Activated CD4-positive, CD25-positive, alpha-beta regulatory T cell treated with anti-CD3 and anti-CD28 coated beads, Interleukin-2, amount 50 U/mL, for 24 hours (primary cell): ENCODE measurements at regions not wholly inside any gene's neighbourhood (a gene's known extent, or its start where the extent isn't known, plus 50 kb on each side); places are given as distances from the start of the nearest gene placed in this dataset.

ENCODE experiments used
- ATAC-seq, 2 donors: fragments of 150-1000 bp; cut with Tn5 transposase; one replicate each; pipeline ENCODE4 v1.10.0; 2021; ENCODE audit warnings: mild to moderate bottlenecking in 1 of 2, moderate library complexity in 1 of 2

DNA sequence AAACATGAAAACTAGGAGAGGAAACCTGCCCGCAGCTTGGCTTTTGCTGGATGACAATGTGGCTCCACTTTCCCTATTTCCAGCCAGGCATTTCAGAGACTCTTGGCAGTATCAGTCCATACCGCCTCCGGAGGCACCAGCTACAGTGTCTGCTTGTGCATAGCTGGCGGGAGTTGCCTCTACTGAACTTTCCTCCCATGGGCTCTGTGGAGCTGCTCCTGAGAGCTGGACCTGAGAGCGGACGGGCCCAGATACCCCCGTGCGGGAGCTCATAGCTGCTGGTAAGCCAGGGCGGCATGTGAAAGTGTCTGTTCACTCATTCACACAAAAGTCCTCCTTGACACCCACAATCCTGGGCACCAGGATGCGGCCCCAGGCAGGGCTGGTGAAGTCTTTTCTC is 130.3 kb upstream of the PMEPA1 start:
- no peak for ATAC-seq

DNA sequence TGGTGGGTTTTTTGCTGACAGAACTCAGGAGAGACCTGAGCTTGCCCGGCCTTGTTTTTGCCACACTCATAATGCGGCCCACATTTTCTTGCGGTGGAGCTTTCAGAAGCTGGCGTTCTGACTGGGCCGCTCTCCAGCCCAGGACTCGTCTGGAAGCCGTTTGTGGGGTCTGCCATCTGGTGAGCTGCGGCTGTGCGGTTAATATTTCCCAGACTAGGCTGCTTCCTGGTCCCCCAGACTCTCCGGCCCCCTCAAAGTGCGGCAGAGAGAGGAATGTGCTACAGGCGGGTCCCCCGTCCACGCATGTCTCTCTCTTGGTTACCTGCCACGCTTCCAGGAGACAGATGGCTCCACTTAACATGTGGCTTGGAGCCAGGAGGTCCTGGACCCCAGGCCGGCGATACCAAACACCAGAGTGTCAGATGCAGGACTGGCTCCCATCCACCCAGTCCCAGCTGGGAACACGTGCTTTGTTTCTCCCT is 128.9 kb upstream of the PMEPA1 start:
- no peak for ATAC-seq

DNA sequence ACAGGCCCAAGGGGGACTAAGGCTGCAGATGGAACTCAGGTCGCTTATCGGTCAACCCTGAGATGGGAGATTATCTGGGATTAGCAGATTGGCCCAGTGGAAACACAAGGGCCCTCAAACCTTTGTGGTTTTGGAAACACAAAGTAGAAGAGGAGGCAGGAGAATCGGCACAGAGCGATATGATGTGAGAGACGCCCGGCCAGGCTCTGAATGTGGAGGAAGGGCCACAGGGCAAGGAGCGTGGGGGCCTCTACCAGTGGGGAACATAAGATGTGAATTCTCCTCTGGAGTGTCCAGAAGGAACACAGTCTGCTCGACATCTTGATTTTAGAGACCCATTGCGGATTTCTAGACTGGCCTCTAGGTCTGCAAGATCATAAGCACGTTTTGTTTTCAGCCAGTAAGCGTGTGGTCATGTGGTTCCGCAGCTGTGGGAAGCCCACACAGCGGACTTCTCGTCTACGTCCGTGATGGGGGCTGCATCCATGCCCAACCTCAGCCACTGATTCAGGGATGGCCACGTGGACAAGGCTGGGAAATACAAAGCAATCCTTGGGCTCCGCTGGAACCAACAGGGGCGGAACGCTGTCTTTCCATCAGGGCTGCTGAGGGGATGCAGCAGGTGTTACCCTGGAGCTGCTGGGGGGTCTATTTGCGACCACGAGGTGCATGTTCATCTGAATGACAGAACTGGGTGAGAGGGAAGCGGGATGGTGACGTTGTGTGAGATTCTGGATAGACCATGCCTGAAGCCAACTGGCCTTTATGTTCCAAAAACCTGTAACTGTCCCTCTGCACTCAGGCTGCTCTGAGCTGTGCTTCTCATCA is 127.6 kb upstream of the PMEPA1 start:
- no peak for ATAC-seq

DNA sequence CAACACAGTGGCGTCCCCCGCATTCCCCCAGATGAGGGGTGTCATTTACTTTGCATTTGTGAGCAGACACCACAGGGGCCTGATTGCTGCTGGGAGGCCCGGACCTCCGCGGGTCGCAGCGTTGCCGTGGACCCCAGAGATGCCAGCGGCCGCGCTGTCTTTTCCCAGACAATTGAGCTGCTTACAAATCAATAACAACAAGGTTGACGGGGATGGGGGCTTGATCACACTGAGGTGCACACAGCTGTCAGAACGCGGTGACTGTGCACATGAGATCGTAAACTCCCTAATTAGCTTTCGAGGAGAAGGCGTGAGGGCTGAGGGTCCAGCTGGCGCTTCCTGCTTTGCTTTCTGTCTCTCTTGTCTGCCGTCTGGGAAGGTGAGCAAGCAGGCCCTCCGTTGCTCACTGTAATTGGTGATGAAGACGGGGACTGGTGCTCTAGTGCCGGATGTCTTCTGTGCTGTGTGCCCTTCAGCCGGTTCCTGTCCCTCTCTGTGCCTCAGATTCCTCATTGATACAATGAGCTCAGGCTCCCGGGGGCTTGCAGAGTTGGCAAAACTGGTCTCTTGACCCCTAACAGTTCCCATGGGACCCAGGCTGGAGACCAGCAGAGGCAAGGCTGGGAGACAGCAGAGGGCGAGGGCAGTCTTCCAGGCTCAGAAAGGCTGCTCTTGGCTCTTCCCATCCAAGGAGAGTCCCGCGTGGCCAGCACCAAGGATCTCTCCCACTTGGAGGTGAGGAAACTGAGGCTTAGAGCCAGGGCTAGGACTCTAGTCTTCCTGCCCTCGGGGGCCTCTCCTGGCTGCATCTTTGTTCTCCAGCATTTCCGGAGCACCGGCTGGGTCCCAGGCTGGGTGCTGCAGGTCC is 126.0 kb upstream of the PMEPA1 start:
- ATAC-seq = no peak

DNA sequence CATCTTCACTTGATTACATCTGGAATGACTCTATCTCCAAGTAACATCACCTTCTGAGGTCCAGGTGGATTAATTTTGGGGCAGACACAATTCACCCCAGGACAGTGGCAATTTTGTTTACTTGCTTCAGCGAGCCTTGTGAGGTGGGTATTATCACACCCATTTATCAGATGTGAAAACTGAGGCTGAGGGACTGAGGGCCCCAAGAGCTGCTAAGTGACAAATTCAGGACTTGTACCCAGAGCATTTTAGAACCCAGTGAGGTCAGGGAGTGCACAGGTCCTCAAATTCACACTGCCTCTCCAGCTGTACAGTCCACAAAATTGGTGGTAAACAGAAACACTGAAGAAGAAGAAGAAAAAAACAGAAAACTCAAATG is 125.2 kb upstream of the PMEPA1 start:
- no peak for ATAC-seq

DNA sequence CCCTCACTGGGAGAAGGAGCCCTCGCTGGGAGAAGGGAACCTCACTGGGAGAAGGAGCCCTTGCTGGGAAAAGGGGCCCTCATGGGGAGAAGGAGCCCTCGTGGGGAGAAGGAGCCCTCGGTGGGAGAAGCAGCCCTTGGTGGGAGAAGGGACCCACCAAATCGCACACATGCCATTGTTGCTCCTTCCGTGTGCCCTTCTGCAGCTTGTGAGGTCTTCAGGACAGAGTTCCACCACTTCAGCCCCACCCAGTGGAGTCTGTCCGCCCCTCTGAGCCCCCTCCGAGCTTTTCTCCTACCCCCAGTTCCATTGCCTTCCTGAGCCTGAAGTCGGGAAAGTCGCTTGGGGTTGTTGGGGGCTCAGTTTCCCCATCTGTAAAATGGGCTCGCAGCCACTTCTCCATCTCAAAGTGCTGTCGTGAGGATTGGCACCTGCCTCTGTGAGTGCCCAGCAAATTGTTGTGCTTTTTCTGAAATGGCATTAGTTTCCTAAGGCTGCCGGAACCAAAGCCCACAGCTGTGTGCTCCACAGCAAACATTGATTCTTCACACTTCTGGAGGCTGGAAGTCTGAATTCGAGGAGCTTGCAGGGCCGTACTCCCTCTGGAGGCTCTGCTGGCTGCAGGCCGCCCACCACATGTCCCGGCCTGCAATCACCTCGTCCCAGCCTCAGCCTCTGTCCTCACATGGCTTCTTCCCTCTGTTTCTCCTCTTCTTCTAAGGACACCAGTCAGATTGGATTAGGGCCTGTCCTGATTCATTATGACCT is 124.7 kb upstream of the PMEPA1 start:
- no peak for ATAC-seq

DNA sequence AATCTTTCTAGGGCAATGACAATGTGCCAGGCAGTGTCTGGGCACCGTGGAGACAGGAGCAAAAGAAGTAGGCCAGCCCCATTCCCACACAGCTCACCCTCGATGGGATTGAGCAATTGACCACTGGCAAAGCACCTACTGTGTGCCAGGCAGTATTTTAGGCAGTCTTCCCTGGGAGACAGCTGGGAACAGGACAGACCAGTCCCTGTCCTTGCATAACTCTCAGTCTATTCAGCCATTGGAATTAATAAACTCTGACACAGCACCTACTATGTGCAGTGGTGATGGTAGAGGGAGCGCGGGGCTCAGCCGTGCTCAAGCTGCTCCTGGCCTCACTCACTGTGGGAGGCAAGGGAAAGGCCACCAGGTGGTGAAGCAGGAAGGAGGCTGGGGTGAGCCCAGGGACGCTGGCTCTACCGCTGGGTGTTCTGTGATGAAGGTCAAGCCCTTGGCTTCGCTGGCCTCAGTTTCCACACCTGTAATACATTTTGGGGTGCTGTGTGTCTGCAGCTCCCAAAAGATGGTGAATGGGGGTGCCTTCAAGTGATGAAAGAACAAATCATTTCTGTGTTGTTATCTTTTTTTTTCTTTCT is 122.3 kb upstream of the PMEPA1 start:
- ATAC-seq = no peak

DNA sequence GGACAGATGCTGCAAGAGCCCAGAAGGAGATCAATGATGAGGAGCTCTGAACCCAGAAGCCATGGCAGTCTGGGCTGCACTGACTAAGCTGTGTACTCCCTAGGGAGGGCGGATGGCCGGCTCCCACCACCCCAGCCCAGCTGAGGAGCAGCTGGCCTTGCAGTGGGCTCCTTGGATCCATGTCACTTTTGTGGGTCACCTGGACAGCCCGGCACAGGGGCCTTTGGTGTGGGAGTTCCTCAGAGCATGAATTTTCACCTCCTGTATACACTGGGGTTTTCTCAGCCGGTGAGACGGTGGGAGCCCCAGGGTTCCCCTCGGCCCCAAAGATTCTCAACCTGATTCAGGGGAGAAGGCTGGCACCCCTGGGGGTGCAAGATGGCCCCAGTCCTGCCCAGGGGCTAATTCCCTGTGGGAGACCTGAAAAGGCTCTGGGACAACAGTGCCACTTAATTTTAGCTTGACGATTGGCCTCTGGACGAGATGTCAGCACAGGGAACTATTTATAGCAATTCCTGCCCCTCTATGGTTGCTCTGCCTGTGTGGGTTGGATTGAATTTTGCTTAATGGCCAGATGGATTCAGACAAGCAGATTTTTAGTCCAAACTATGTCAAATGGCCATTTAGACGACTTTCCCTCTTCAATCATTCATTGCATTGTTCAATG is 121.6 kb upstream of the PMEPA1 start:
- no peak for ATAC-seq

DNA sequence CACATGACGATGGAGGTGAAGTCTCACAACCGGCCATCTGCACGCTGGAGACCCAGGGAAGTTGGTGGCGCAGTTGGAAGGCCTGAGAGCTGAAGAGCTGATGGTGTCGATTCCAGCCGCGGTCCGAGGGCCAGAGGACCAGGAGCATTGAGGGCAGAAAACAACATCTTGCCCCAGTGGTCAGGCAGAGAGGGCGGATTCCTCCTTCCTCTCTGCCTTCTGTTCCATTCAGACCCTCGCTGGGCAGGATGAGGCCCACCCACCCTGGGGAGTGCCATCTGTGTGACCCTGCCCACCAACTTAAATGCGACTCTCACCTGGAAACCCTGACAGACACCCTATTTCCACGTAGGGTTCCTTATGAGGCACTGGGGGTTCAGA is 120.7 kb upstream of the PMEPA1 start:
- ATAC-seq = no peak

DNA sequence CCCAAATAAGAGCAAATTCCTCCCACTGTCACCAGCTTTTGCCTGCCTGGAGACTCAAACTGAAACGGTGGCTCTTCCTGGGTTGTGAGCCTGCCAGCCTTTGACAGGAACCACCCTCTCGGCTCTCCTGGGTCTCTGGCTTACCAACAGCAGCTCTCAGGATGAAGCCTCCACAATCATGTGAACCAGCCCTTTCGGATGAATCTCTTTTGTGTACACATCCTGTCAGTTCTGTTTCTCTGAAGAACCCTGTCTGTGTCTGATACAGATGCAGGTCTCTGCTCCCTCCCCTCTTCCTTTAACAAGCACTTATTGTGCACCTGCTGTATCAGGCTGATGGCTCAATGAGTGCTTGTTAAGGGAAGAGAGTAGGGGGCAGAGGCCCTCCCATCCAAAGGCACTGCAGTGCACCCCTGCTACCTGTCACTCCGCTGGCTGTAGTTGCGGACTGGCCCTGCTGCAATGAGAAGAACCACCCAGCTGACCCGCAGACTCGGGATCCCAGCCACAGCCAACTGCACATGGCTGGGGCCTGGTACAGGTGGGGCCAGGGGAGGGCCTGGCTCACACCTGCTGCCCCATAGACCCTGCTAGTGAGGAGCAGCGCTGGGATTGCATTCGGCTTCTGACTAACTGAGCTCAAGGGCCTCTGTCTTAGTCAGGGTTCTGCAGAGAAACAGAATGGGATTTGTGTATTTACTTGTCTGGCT is 120.1 kb upstream of the PMEPA1 start:
- ATAC-seq = no peak

DNA sequence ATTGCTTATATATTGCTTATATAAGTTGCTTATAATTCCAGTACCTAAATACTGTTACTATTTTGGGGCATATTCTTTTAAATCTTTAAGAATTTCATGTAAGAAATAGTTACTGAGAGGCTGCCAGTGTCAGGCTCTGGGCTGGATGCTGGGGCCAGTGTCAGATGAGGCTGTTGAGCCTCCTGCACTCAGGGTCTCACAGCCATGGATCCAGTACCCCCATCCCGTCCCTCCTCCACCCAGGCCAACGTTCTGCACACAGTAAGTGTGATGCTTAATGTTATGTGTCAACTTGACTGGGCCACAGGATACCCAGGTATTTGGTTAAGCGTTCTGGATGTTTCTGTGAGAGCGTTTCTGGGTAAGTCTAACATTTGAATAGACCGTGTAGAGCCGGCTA is 119.5 kb upstream of the PMEPA1 start:
- no peak for ATAC-seq

DNA sequence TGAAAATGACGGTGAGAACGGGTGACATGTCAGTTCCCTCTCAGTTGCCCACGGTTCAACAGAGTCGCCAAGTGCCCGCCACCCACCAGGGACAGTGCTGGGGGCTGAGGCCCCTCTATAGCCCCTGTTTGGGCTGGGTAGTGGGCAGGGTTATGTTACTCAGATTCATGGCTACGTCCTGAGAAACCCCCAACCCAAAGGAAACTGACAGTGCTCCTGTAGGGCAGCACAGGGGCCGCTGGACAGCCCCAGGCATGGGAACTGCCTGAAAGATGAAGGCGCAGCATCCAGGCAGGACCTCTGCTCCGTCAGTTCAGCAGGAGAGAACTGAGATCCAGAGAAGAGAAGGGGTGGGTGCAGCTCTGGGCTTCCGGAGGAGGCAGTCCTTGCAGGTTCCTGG is 118.9 kb upstream of the PMEPA1 start:
- ATAC-seq = no peak

DNA sequence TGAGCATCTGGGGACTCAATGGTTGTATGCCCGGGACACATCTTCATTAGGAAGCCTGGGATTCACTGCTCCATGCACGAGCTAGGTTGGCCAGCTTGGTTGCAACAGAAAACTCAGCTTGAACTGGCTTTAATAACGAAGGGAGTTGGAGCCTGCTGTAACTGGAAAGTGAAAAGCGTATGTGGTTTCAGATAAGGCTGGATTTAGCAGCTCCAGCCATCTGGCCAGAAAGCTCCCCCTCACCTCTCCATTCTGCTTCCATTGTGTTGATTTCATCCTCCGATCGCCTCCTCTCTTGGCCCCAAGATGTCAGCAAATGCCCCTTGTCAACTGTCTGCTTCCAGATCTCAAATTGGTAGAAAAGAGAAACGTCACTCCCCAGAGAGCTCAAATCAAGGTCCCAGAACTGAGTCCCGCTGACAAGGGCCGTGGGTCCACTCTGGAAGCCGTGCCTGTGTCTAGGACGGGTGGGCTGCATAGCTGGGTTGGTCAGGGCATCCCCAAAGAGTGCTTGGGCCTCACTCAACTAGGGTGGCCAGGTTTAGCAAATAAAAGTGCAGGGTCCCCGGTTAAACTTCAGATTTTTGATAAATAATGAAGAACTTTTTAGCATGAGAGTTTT is 117.0 kb upstream of the PMEPA1 start:
- no peak for ATAC-seq

DNA sequence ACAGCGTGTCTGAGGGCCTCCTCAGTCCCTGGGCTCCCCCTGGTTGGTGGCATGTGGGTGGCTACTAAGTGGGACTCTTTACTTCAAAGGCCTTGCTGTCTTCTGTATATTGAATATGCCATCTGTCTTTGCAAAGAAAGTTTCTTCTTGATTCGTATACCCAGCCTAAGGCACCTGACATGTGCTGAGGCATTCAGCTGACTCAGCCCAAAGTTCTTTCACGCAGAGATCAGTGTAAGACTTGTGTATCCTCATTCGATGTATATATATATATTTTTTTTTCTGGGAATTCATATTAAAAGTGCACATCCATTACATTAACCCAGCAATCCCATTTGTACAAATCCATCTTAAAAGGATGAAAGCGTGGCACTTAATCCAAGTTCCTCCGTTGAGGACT is 115.1 kb upstream of the PMEPA1 start:
- no peak for ATAC-seq

DNA sequence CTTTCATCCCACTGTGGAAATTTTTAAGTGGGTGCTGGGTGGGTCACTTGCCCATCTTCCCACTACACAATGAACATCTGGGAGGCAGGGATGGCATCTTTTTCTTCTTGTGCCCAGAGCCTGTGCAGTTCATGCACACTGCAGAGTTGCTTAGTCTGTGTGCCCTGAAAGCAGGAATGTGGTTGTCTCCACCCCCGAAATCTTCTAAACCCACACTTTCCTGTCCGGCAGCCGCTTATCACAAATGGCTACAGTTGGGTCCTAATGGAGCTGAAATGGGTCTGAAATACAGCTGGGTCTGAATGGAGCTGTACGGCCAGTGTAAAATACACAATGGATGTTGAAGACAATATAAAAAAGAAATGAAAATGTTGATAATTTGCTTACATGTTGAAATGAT is 112.1 kb upstream of the PMEPA1 start:
- ATAC-seq = no peak

DNA sequence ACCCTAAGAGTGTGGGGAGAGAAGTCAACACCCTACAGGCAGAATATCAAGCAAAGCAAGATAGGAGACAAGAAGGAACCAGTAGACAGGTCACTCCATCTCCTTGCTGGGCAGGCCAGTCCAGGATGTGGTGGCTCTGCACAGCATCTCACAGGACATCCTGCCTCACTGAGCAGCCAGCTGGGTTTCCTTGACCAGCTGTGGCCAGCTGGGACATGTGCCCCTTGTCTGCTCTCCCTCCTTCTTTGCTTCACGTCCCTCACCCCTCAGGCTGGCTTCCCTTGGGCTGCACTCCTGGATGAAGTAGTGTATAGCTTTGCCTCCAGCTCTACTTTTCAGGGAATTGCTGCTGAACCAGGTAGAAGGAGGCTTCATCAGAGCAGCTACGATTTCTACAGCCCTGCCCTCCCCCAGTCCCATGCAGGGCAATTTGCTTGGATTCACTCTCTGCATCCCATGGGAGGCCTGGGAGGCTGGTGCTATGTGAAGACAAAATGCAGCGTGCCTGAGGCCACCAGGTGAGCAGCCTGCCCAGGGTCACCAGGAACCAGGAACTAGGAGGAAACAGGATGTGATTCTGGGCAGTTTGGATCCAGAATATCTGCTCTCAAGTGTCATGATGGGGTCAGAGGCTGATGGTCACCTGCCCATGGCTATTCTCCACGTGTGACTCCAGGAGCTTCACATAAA is 110.0 kb upstream of the PMEPA1 start:
- no peak for ATAC-seq

DNA sequence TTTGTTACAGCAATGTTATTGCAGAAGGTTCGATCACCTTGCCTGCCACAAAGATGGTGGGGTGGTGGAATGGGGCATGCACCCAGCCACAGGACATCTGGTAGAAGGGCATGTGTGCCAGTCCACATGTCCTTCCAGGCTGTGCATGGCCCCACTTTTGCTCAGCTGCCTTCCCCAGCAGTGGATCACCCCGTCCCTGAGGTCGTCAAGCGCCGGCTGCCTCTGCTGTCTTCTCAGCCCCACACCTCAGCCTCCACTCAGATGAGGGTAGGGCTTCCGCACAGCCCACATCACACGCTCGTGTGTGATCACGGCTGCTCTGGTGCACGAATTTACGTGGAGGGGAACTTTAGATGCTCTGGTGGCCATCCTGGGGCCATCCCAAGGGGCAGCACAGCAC is 109.5 kb upstream of the PMEPA1 start:
- ATAC-seq = no peak

DNA sequence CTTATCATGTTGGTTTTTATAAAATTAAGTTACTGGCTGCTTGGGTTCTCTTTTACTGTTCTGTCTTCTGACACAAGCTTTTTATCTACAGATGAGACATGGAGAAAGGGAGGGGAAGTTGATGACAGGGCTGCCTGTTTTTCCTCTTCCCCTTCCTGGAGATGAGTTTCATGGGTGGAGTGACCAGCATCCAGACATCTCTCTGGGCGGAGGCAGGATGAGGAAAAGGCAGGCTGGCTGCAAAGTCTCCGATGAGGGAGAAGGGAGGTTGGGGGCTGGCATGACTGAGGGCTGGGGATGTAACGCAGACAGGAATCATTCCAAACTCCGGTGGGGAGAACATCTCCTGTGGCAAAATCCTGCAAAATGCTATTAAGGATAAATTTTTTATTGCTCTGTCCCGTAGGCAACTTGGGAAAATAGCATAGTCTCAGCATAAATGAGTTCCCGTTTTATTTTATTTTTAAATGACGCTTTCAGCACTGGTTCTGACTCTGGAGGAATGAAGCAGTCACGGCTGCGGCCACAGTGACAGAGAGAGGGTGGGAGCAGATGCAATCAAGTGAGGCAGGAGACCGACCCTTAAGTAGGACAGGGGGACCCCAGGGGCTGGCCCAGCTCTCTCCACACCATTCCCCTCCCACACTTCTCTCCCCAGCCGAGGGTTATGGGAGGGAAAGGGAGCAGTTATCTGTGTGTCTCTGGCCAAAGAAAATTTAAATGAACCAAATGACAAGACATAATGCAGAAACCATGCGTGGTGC is 108.8 kb upstream of the PMEPA1 start:
- no peak for ATAC-seq

DNA sequence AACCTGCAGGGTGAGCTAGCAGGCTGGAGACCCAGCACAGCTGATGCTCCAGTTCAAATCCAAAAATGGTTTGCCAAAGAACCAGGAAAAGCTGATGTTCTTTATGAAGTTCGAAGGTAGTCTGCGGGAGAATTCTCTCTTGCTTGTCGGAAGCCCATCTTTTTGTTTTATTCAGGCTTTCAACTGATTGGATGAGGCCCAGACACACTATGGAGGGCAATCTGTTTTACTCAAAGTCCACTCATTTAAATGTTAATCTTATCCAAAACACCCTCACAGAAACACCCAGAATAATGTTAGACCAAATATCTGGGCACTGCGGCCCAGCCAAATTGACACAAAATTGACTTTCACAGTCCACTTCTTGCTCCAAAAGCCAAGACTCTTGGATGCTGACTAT is 105.6 kb upstream of the PMEPA1 start:
- ATAC-seq = no peak

DNA sequence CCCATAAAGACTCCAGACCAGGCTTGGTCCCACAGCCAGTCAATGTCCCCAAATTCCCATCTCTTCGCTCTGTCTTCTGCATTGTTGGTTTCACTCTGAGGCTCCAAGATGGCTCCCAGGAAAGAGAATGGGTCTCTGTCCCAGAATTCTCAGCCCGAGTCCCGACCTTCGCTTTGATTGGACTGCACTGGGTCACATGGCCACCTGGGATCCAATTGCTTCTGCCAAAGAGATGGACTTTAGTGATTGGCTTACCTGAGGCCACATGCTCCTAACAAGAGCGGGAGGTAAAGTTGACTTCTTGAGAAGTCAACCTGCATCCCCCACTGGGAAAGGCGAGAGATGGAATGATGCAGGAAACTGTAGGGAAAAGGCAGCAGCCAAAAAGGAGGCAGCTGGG is 104.7 kb upstream of the PMEPA1 start:
- ATAC-seq = no peak
